ENCODE measurements at regions not wholly inside any gene's neighbourhood (a gene's known extent, or its start where the extent isn't known, plus 50 kb on each side); places are given as distances from the start of the nearest gene placed in this dataset.

GRCh38 chr2:875687-876615, 74.7 kb upstream of the SNTG2 start:
- H3K27ac ChIP-seq, result no peak overlapping the region
- TF ChIP-seq CTCF (conservative IDR thresholded peaks at IDR 0.05), result no peak

GRCh38 chr2:873651-874580, 76.7 kb upstream of the SNTG2 start:
- no peak overlapping the region for H3K27ac ChIP-seq
- no peak for TF ChIP-seq CTCF (conservative IDR thresholded peaks at IDR 0.05)

- no peak for TF ChIP-seq CTCF (conservative IDR thresholded peaks at IDR 0.05)
- H3K27ac ChIP-seq, result no peak overlapping the region
Measured at GRCh38 chr2:873027-873426, 77.6 kb upstream of the SNTG2 start.

GRCh38 chr2:871926-872680, 78.5 kb upstream of the SNTG2 start:
- no peak overlapping the region for H3K27ac ChIP-seq
- TF ChIP-seq CTCF (conservative IDR thresholded peaks at IDR 0.05), result no peak

- TF ChIP-seq CTCF (conservative IDR thresholded peaks at IDR 0.05), result no peak
- no peak overlapping the region for H3K27ac ChIP-seq
Measured at GRCh38 chr2:871175-871727, 79.4 kb upstream of the SNTG2 start.

GRCh38 chr2:870426-870825, 80.2 kb upstream of the SNTG2 start:
- no peak for TF ChIP-seq CTCF (conservative IDR thresholded peaks at IDR 0.05)
- no peak overlapping the region for H3K27ac ChIP-seq

Measured in VCaP (cell line).